K562 (cell line): ENCODE measurements at regions not wholly inside any gene's neighbourhood (a gene's known extent, or its start where the extent isn't known, plus 50 kb on each side); places are given as distances from the start of the nearest gene placed in this dataset.

Source experiments
- ARID1B ChIP-seq: fragments of 450-650 bp; IDR thresholded peaks from 2 replicates; pipeline ENCODE4 v1.6.1; 2016; ENCODE audit warnings: antibody characterized with exemption, mild to moderate bottlenecking, inconsistent platforms
- CC2D1A ChIP-seq: fragments of 450-650 bp; IDR thresholded peaks from 2 replicates; pipeline ENCODE4 v1.6.1; 2017; ENCODE audit warnings: mild to moderate bottlenecking
- DIDO1 ChIP-seq: fragments of 450-650 bp; IDR thresholded peaks from 2 replicates; pipeline ENCODE4 v1.6.1; 2016; ENCODE audit warnings: low read depth, missing biosample characterization, missing genetic modification characterization
- DMBX1 ChIP-seq: fragments of 250-450 bp; sonication (Bioruptor Pico); IDR thresholded peaks from 2 replicates; pipeline ENCODE4 v1.8.0; 2022; ENCODE audit warnings: inconsistent platforms, mild to moderate bottlenecking, moderate library complexity, borderline replicate concordance
- KLF16 ChIP-seq: IDR thresholded peaks from 2 replicates; pipeline ENCODE4 v1.6.1; 2016; ENCODE audit warnings: antibody characterized with exemption
- MTF1 ChIP-seq: fragments of 250-450 bp; sonication (Bioruptor Pico); IDR thresholded peaks from 2 replicates; pipeline ENCODE4 v1.9.0; 2021; ENCODE audit warnings: moderate library complexity, mild to moderate bottlenecking, inconsistent platforms, borderline replicate concordance
- NONO ChIP-seq, 2 experiments: fragments of 200-400 bp in 1 of 2; fragments of 450-650 bp in 1 of 2; formaldehyde crosslinking in 1 of 2; IDR thresholded peaks; 2 replicates each; pipeline ENCODE4 v1.6.1; 2017; ENCODE audit warnings: low read depth in 2 of 2, mild to moderate bottlenecking in 2 of 2, moderate library complexity in 2 of 2, low read length in 1 of 2
- POLR2H ChIP-seq: IDR thresholded peaks from 2 replicates; pipeline ENCODE4 v1.6.1; 2016; ENCODE audit warnings: missing genetic modification characterization, low read depth, mild to moderate bottlenecking, control low read depth, missing compliant biosample characterization, moderate library complexity
- RNF219 ChIP-seq: fragments of 250-450 bp; sonication (Bioruptor Pico); IDR thresholded peaks from 2 replicates; pipeline ENCODE4 v1.5.0; 2022; ENCODE audit warnings: mild to moderate bottlenecking
- SP1 ChIP-seq: sonication (generic); formaldehyde crosslinking; IDR thresholded peaks from 2 replicates; pipeline ENCODE4 v1.8.1; 2022; ENCODE audit warnings: mild to moderate bottlenecking, missing genetic modification reagents
- ZBTB7A ChIP-seq: IDR thresholded peaks from 2 replicates; pipeline ENCODE4 v1.6.1; 2011; ENCODE audit warnings: low read depth, mild to moderate bottlenecking, low read length, moderate library complexity, borderline replicate concordance; ENCODE audit not compliant: control insufficient read depth
- ZC3H11A ChIP-seq: IDR thresholded peaks from 2 replicates; pipeline ENCODE4 v1.6.1; 2012; ENCODE audit warnings: low read depth, low read length, improper control_type of control experiment
- ZFP30 ChIP-seq: fragments of 250-450 bp; sonication (Bioruptor Pico); IDR thresholded peaks from 2 replicates; pipeline ENCODE4 v1.8.0; 2022; ENCODE audit warnings: moderate library complexity, mild to moderate bottlenecking, inconsistent platforms, borderline replicate concordance
- ZNF184 ChIP-seq: sonication (generic); formaldehyde crosslinking; IDR thresholded peaks from 2 replicates; pipeline ENCODE4 v1.5.0; 2020; ENCODE audit warnings: missing genetic modification reagents
- ZNF551 ChIP-seq: fragments of 250-450 bp; sonication (Bioruptor Pico); IDR thresholded peaks from 2 replicates; pipeline ENCODE4 v1.5.0; 2021; ENCODE audit warnings: mild to moderate bottlenecking, moderate library complexity
- TF ChIP-seq, protein P1 (sequence below): fragments of 150-350 bp; IDR thresholded peaks from 2 replicates; pipeline ENCODE4 v1.6.1; 2014; ENCODE audit warnings: low read depth, mild to moderate bottlenecking, low read length, borderline replicate concordance

GRCh38 chr14:97233319-97233985 lies 436.3 kb downstream of the VRK1 start (continued):
- TF ChIP-seq DMBX1 (CRISPR knock-in tag) (no peak), ZNF184 (no peak), ZBTB7A (no peak), ZFP30 (CRISPR knock-in tag) (no peak), POLR2H (tag) (no peak), RNF219 (CRISPR knock-in tag) (no peak), DIDO1 (tag) (no peak), CC2D1A (no peak), ZNF551 (CRISPR knock-in tag) (no peak), KLF16 (no peak), ZC3H11A (no peak), ARID1B (no peak), NONO (IDR thresholded peaks at IDR 0.05; ENCODE audit: low read depth in 2 of 2, low read length in 1 of 2) (no peak), SP1 (CRISPR knock-in tag) (no peak), MTF1 (CRISPR knock-in tag) (no peak)
- TF ChIP-seq, protein P1, sequence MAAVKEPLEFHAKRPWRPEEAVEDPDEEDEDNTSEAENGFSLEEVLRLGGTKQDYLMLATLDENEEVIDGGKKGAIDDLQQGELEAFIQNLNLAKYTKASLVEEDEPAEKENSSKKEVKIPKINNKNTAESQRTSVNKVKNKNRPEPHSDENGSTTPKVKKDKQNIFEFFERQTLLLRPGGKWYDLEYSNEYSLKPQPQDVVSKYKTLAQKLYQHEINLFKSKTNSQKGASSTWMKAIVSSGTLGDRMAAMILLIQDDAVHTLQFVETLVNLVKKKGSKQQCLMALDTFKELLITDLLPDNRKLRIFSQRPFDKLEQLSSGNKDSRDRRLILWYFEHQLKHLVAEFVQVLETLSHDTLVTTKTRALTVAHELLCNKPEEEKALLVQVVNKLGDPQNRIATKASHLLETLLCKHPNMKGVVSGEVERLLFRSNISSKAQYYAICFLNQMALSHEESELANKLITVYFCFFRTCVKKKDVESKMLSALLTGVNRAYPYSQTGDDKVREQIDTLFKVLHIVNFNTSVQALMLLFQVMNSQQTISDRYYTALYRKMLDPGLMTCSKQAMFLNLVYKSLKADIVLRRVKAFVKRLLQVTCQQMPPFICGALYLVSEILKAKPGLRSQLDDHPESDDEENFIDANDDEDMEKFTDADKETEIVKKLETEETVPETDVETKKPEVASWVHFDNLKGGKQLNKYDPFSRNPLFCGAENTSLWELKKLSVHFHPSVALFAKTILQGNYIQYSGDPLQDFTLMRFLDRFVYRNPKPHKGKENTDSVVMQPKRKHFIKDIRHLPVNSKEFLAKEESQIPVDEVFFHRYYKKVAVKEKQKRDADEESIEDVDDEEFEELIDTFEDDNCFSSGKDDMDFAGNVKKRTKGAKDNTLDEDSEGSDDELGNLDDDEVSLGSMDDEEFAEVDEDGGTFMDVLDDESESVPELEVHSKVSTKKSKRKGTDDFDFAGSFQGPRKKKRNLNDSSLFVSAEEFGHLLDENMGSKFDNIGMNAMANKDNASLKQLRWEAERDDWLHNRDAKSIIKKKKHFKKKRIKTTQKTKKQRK = no peak
- TF ChIP-seq, all 486 proteins: peak for 0
